BE2C (cell line): ENCODE measurements at regions not wholly inside any gene's neighbourhood (a gene's known extent, or its start where the extent isn't known, plus 50 kb on each side); places are given as distances from the start of the nearest gene placed in this dataset.

Source experiments
- DNase-seq: peaks from one replicate; pipeline ENCODE4 v3.0.0-alpha.2; 2020
- H3K27me3 ChIP-seq: fragments of 250-450 bp; sonication (Bioruptor Pico); 2 replicates; pipeline ENCODE4 v1.5.1; 2020; ENCODE audit warnings: mild to moderate bottlenecking
- H3K36me3 ChIP-seq: fragments of 250-450 bp; sonication (Bioruptor Pico); 2 replicates; pipeline ENCODE4 v1.5.1; 2020; ENCODE audit warnings: mild to moderate bottlenecking
- H3K4me1 ChIP-seq: fragments of 250-450 bp; sonication (Bioruptor Pico); 2 replicates; pipeline ENCODE4 v1.5.1; 2020
- H3K4me3 ChIP-seq: 2 replicates; pipeline ENCODE4 v1.5.1; 2011; ENCODE audit warnings: low read depth, low read length
- H3K9me3 ChIP-seq: fragments of 250-450 bp; sonication (Bioruptor Pico); 2 replicates; pipeline ENCODE4 v1.5.1; 2020
- CTCF ChIP-seq: IDR thresholded peaks from 2 replicates; pipeline ENCODE4 v1.5.1; 2012; ENCODE audit warnings: mild to moderate bottlenecking, low read depth, low read length

- Histone ChIP-seq H3K9me3 (no peaks in the 10 kb centered on the region), H3K27me3 (peaks cover 5% of the 10 kb centered on the region), H3K36me3 (no peaks in the 10 kb centered on the region), H3K4me3 (no peak overlapping the region), H3K4me1 (no peaks in the 10 kb centered on the region)
- TF ChIP-seq CTCF, result no peak
- DNase-seq, result no peak
These were observed 65.2 kb upstream of the ADRA1B start for GRCh38 chr5:159851053-159851452.

GRCh38 chr5:159854916-159855315, 61.4 kb upstream of the ADRA1B start:
- no peaks in the 10 kb centered on the region for H3K9me3 ChIP-seq
- TF ChIP-seq CTCF, result no peak
- peaks cover 21% of the 10 kb centered on the region for H3K27me3 ChIP-seq
- H3K36me3 ChIP-seq, result no peaks in the 10 kb centered on the region
- H3K4me3 ChIP-seq, result no peak overlapping the region
- no peak for DNase-seq
- no peaks in the 10 kb centered on the region for H3K4me1 ChIP-seq

- H3K4me1 ChIP-seq, result no peaks in the 10 kb centered on the region
- no peak for TF ChIP-seq CTCF
- H3K9me3 ChIP-seq, result no peaks in the 10 kb centered on the region
- peaks cover 23% of the 10 kb centered on the region for H3K27me3 ChIP-seq
- no peak overlapping the region for H3K4me3 ChIP-seq
- no peaks in the 10 kb centered on the region for H3K36me3 ChIP-seq
- no peak for DNase-seq
These were observed 60.6 kb upstream of the ADRA1B start for GRCh38 chr5:159855476-159856191.

- no peak overlapping the region for H3K4me3 ChIP-seq
- H3K36me3 ChIP-seq, result no peaks in the 10 kb centered on the region
- H3K27me3 ChIP-seq, result peaks cover 51% of the 10 kb centered on the region
- H3K4me1 ChIP-seq, result no peaks in the 10 kb centered on the region
- no peak for TF ChIP-seq CTCF
- DNase-seq, result no peak
- H3K9me3 ChIP-seq, result no peaks in the 10 kb centered on the region
These were observed 57.4 kb upstream of the ADRA1B start for GRCh38 chr5:159858871-159859270.

- Histone ChIP-seq H3K4me3 (no peak overlapping the region), H3K27me3 (peaks cover 67% of the 10 kb centered on the region), H3K36me3 (no peaks in the 10 kb centered on the region), H3K4me1 (no peaks in the 10 kb centered on the region), H3K9me3 (no peaks in the 10 kb centered on the region)
- no peak for TF ChIP-seq CTCF
- no peak for DNase-seq
These were observed 55.2 kb upstream of the ADRA1B start for GRCh38 chr5:159861086-159861485.

- no peak for DNase-seq
- TF ChIP-seq CTCF, result no peak
- peaks cover 86% of the 10 kb centered on the region for H3K27me3 ChIP-seq
- H3K4me3 ChIP-seq, result no peak overlapping the region
- H3K4me1 ChIP-seq, result no peaks in the 10 kb centered on the region
- H3K36me3 ChIP-seq, result no peaks in the 10 kb centered on the region
- H3K9me3 ChIP-seq, result no peaks in the 10 kb centered on the region
These were observed 51.2 kb upstream of the ADRA1B start for GRCh38 chr5:159864885-159865691.
